NCI-H1930 (cell line): ENCODE measurements at regions not wholly inside any gene's neighbourhood (a gene's known extent, or its start where the extent isn't known, plus 50 kb on each side); places are given as distances from the start of the nearest gene placed in this dataset.

Experiments used
- DNase-seq, 2 experiments: peaks; one replicate each; lab custom pipeline; 2025; lab: John Stamatoyannopoulos, UW

GRCh38 chr1:119308130-119308700 lies 60.4 kb upstream of the HAO2 start:
- no peak for DNase-seq

DNA sequence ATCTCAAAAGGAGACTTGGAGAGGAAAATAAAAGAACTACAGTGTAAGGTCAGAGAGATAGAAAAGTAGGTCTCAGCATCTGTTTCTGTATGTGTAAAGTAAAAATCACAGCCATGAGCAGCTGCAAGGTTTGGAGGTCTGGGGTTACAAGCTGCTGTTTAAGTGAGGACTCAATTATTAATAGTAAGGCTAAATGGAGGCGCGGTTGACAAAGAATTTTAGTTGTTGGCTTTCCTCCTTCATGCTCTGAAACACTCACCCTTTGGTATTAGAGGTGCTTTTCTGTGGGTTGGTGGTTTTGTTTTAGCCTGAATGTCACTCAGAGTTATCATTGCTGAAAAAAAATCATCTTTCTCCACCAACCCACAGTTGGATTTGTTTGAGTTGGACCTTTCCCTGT lies 59.8 kb upstream of the HAO2 start:
- DNase-seq: no peak

DNA sequence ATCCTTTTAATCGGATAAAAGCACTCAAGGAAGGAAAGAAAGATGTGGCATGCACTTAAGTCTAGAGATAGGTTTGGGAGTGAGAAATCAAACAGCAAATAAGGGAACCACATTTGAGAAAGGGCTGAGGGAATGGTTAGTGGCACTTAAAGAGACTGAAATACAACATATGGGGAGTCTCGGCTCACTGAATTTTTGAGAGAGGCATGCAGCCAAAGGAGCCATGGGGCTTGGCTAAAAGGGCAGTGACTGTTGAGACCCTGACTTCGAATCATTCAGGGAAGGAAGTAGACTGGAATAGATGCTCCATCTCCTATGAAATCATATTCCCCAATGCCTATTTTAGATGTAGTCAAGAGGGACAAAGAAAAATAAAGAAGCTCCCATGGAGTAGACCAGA lies 58.3 kb upstream of the HAO2 start:
- no peak for DNase-seq

- no peak for DNase-seq
These were observed 56.1 kb upstream of the HAO2 start for GRCh38 chr1:119312500-119312899.

DNA sequence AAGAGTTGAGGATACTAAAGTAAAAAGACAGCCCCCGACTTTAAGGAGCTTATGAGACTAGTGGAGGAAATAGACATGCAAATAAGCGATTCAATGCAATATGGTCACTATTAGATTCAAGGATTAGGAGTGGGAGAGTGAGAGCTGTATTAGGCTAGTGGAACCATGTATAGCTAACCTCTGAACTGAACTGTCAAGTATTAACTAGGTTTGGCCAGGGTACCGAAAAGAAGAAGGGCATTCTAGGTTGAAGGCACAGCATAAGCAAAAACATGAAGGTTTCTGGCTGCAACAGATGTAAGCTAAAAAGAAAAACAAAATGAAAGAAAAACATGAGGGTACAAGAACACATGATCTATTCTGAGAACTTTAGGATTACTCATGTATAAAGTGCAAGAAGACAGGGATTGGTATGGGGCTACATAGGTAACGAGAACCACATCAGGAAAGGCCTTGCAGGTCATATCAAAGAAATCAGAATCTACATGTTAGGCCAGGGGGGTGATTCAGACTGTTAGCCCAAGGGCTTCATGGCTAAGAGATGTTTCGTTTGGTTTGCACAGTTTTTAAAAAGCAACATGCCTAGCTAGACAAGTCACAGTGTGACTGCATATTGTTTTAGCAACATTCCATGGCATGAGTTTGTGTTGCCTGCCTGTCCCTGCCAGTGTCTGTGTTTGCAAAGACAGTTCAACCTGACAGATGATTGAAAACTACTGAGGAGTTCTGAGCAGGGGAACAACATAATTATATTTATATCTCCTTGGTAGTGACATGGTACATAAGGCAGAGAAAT lies 54.4 kb upstream of the HAO2 start:
- no peak for DNase-seq

DNA sequence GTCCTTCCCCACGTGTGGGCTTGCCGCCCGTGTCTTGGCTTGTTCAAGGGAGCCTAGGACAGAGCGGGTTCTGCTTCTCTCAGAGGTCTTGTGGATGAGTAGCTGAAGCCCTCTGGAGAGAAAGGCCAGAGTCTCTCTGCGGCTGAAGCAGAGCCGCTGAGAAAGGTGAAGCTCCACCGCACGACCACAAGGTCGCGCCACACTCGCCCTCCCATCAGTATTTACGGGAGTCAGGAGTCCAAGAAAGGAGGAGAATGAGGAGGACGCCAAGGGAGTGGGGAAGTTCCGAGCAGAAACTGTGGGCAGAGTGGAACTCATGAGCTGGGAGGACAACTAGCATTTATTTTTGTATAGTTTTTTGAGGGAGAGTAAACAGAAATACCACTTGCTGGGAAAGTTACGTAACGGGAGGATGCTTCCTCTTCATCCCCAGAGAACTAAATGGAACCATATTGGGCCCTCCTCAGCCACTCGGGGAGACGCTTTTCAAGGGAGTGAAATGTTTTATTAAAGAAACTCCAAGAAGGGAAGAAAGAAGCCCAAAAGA lies 51.6 kb upstream of the HAO2 start:
- DNase-seq: peak; percentile 19 to 28

DNA sequence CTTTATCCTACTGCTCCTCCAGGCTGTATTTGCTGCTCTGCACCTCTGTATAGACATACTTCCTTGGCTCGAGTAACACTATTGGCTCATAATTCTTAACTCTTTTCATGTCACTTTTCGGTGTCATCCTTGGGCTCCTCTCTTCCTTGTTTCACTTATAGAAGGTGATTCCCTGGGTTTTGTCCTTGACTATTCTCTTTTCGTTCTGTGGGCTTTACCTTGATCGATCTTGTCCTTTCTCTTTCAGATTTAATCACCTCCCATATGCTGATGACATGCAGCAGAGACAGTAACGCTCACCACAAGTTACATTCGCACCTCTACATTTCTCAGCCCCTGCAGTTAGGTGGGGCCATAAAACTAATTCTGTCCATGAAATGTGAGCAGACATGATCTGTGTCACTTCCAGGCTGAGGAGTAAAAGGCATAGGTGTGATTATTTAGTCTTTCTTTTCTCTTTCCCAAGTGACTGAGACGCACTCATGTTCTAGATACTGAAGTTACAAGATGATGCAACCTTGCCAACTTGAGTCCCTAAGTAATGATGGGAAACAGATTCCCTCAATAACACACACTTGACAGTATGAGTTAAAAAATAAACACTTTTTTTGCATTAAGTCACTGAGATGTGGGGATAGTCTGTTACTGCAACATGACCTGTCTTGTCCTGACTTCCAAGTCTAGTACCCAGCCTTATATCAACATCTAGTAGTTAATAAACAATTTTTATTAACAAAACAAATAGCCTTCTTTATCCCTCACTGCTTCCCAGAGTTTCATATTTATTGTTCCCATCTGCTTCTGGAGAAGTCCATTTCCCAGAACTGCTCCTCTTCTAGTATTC lies 49.9 kb upstream of the HAO2 start:
- no peak for DNase-seq
